ENCODE measurements at regions not wholly inside any gene's neighbourhood (a gene's known extent, or its start where the extent isn't known, plus 50 kb on each side); places are given as distances from the start of the nearest gene placed in this dataset.
"Not testable (repeated sequence)": the region's sequence is repeated elsewhere in the genome, so short reads cannot be mapped to it uniquely, and the experiment has no call there.

GRCh38 chr13:52929846-52930245, 81.4 kb upstream of the PCDH8 start:
- DNase-seq = no peak

DNA sequence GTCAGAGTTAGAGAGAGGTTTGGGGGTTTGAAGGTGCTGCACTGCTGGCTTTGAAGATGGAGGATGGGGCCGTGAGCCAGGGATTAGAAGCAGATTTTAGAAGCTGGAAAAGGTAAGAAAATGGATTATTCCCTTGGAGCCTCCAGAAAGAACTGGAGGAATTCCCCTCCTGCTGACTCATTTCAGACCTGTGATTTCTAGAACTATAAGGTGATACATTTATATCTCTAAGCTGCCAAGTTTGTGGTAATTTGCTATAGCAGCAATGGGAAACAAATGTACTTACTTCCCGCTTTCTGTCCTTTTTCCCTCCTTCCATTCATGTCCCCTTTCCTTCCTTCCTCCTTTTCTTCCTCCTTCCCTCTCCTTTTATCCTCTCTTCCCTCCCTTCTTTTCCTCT, 78.5 kb upstream of the PCDH8 start:
- DNase-seq = no peak

- DNase-seq = no peak
Observed at GRCh38 chr13:52925775-52926285, 77.4 kb upstream of the PCDH8 start.

GRCh38 chr13:52925251-52925650, 76.8 kb upstream of the PCDH8 start:
- DNase-seq = no peak

DNA sequence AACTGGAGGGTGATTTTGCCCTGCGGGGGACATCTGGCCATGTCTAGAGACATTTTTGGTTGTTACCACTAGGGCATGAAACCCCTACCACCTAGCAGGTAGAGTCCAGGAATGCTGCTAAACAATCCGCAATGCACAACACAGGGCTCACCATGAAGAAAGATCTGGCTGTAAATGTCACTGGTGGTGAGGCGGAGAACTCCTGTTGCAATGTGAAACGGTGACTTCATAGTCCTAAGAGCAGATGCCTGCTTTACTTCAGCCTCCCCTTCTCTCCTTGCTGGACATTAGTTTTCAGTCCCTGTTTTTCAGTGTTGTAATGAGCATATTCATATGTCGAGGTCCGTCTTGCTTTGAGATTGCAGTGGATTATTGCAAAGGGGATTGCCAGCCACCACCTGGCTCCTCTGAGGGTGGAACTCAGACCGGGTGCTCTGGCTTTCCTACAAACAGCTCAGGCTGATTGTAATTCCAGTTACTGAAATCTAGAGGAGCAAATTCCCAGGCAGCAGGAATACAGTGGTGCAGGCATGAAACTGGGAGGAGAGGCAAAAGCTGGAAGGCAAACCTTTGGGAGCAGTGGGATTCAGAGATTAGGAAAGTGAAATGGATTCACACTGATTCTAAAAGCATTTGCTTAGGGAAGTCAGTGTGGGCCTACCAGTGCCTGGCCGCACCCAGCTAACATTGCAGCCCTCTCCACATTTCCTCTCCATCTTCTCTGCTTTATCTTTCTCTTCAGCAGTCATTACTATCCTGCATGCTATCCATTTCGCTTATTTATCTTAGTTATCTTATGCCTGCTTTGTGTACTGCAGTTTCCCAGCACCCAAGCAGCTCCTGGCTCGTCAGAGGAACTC, 76.1 kb upstream of the PCDH8 start:
- DNase-seq = no peak

GRCh38 chr13:52922961-52923360, 74.5 kb upstream of the PCDH8 start:
- DNase-seq = no peak

- no peak for DNase-seq
Observed at GRCh38 chr13:52921194-52921593, 72.8 kb upstream of the PCDH8 start.

- DNase-seq = no peak
Observed at GRCh38 chr13:52916486-52916990, 68.1 kb upstream of the PCDH8 start.

GRCh38 chr13:52911340-52911739, 62.9 kb upstream of the PCDH8 start:
- DNase-seq = no peak

DNA sequence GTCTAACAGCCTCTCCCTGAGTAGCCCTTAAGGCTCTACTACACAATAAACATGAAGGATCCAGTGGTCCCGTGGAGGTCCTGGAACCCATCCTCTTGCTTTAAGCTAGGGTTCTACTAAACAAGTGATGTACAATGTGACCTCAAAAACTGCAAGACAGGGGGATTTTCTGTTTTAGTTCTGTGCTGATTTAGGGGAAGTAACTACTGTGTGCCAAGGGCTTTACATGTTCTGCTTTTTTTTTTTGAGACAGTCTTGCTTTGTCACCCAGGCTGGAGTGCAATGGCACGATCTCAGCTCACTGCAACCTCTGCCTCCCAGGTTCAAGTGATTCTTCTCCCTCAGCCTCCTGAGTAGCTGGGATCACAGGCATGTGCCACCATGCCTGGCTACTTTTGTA, 61.9 kb upstream of the PCDH8 start:
- DNase-seq = not testable (repeated sequence)

- DNase-seq = no peak
Observed at GRCh38 chr13:52906122-52906903, 57.9 kb upstream of the PCDH8 start.

- no peak for DNase-seq
Observed at GRCh38 chr13:52905701-52906100, 57.3 kb upstream of the PCDH8 start.

GRCh38 chr13:52903320-52903719, 54.9 kb upstream of the PCDH8 start:
- no peak for DNase-seq

DNA sequence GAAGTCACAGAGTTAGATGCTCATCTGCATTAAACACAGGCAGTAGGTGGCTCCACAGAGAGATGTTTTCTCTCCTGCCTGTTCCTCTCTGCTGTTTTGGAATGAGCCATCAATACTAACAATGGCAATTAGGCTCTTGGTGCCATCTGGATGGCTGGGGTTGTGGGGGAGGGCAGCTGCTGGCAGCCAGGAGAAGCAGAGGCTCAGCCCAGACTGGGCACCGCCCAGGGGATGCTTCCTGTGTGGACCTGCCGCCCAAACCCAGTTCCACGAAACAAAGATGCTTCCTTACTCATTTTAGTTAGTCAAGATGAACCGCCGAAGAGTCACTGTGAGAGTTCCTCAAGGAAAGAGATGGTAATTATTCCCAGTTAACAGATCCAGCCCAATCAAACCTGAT, 50.8 kb upstream of the PCDH8 start:
- no peak for DNase-seq
